HCT116 (cell line): ENCODE measurements at regions not wholly inside any gene's neighbourhood (a gene's known extent, or its start where the extent isn't known, plus 50 kb on each side); places are given as distances from the start of the nearest gene placed in this dataset.

Experiments
- ATAC-seq: fragments of 200-7000 bp; cut with Tn5 transposase; 2 replicates; pipeline ENCODE4 v1.9.1; 2020; ENCODE audit warnings: mild to moderate bottlenecking, moderate library complexity
- BruUV-seq: library from RNA; stranded (reverse); fragments of 400-500 nt; replicated peaks from 2 replicates; lab custom pipeline; 2021; lab: Mats Ljungman, UMichigan
- CTCF ChIA-PET: fragments of 300-600 bp; sonication (Branson Sonifier 250); formaldehyde crosslinking; loops from one replicate; lab custom pipeline; 2021; ENCODE audit warnings: antibody characterized with exemption; lab: Charles Lee
- POLR2A ChIA-PET: fragments of 300-600, 350-600 bp; sonication (Branson Sonifier 250); formaldehyde crosslinking; loops from one replicate; lab custom pipeline; 2021; ENCODE audit warnings: antibody characterized with exemption; lab: Charles Lee
- RAD21 ChIA-PET, 2 experiments: fragments of 300-600 bp; sonication (Branson Sonifier 250); formaldehyde crosslinking; loops; one replicate each; lab custom pipeline; 2023; ENCODE audit warnings: low total read pairs in 2 of 2; ENCODE audit not compliant: uncharacterized antibody in 2 of 2, unreplicated experiment in 2 of 2, low non-redundant PET in 1 of 2; lab: Charles Lee
- DNase-seq: peaks from one replicate; pipeline ENCODE4 v3.0.0-alpha.2; 2010; ENCODE audit warnings: low read depth, low spot score
- H2AFZ ChIP-seq: fragments of 200-600 bp; shearing (Covaris generic), sonication (generic); 2 replicates; pipeline ENCODE4 v1.6.1; 2017; ENCODE audit warnings: low read depth, mixed run types, mixed read lengths, antibody characterized with exemption, low read length; ENCODE audit not compliant: poor library complexity, severe bottlenecking
- H3K27ac ChIP-seq: 2 replicates; pipeline ENCODE4 v1.5.1; 2012; ENCODE audit warnings: low read depth, low read length
- H3K27me3 ChIP-seq: fragments of 200-600 bp; sonication (generic); 2 replicates; pipeline ENCODE4 v1.6.1; 2016; ENCODE audit warnings: mixed run types, low read length, mixed read lengths; ENCODE audit not compliant: insufficient read depth
- H3K36me3 ChIP-seq, 2 experiments: fragments of 200-500 bp in 1 of 2; fragments of 200-600 bp in 1 of 2; sonication (Bioruptor generic) in 1 of 2; sonication (generic) in 1 of 2; 2 replicates each; pipeline versions ENCODE4 v1.5.1 to v1.6.1; 2014 to 2016; ENCODE audit warnings: low read length in 2 of 2, inconsistent platforms in 1 of 2, mixed read lengths in 1 of 2, mixed run types in 1 of 2; ENCODE audit not compliant: insufficient read depth in 2 of 2, control insufficient read depth in 1 of 2
- H3K4me1 ChIP-seq, 2 experiments: fragments of 200-600 bp in 1 of 2; sonication (generic) in 1 of 2; 2 replicates each; pipeline versions ENCODE4 v1.5.1 to v1.6.1; 2012 to 2017; ENCODE audit warnings: low read length in 2 of 2, inconsistent platforms in 1 of 2, mild to moderate bottlenecking in 1 of 2, mixed read lengths in 1 of 2, mixed run types in 1 of 2, moderate library complexity in 1 of 2; ENCODE audit not compliant: insufficient read depth in 2 of 2, control insufficient read depth in 1 of 2
- H3K4me2 ChIP-seq: fragments of 200-600 bp; sonication (generic); 2 replicates; pipeline ENCODE4 v1.6.1; 2017; ENCODE audit warnings: mixed run types, low read length, mixed read lengths
- H3K4me3 ChIP-seq, 2 experiments: fragments of 200-600 bp in 1 of 2; sonication (generic) in 1 of 2; replicated peaks in 1 of 2; 2 replicates each; pipeline ENCODE4 v1.5.1; 2011 to 2016; ENCODE audit warnings: low read length in 2 of 2, control low read depth in 1 of 2, low read depth in 1 of 2, mild to moderate bottlenecking in 1 of 2, mixed read lengths in 1 of 2, mixed run types in 1 of 2
- H3K79me2 ChIP-seq: fragments of 200-600 bp; sonication (generic); 2 replicates; pipeline ENCODE4 v1.6.1; 2017; ENCODE audit warnings: mild to moderate bottlenecking, mixed run types, low read length, moderate library complexity, mixed read lengths; ENCODE audit not compliant: insufficient read depth
- H3K9ac ChIP-seq: fragments of 200-600 bp; sonication (generic); 2 replicates; pipeline ENCODE4 v1.6.1; 2016; ENCODE audit warnings: low read length, mixed read lengths
- H3K9me2 ChIP-seq: fragments of 200-600 bp; sonication (generic), shearing (Covaris generic); 2 replicates; pipeline ENCODE4 v1.6.1; 2017; ENCODE audit warnings: mixed run types, mild to moderate bottlenecking, moderate library complexity; ENCODE audit not compliant: insufficient read depth
- H3K9me3 ChIP-seq, 2 experiments: fragments of 200-500 bp in 1 of 2; fragments of 200-600 bp in 1 of 2; sonication (Bioruptor generic) in 1 of 2; sonication (generic) in 1 of 2; 2 replicates each; pipeline ENCODE4 v1.6.1; 2014 to 2017; ENCODE audit warnings: low read length in 2 of 2, mixed read lengths in 2 of 2, inconsistent platforms in 1 of 2, low read depth in 1 of 2, mild to moderate bottlenecking in 1 of 2, mixed run types in 1 of 2, moderate library complexity in 1 of 2; ENCODE audit not compliant: control insufficient read depth in 1 of 2, insufficient read depth in 1 of 2
- H4K20me1 ChIP-seq: fragments of 200-600 bp; sonication (generic), shearing (Covaris generic); 2 replicates; pipeline ENCODE4 v1.6.1; 2017; ENCODE audit warnings: mixed run types, mild to moderate bottlenecking, moderate library complexity; ENCODE audit not compliant: insufficient read depth
- CBX3 ChIP-seq: IDR thresholded peaks from 2 replicates; pipeline ENCODE4 v1.6.1; 2012; ENCODE audit warnings: low read depth
- CEBPB ChIP-seq: IDR thresholded peaks from 2 replicates; pipeline ENCODE4 v1.6.1; 2012; ENCODE audit warnings: low read depth
- EGR1 ChIP-seq: IDR thresholded peaks from 2 replicates; pipeline ENCODE4 v1.6.1; 2012; ENCODE audit warnings: low read depth
- FOSL1 ChIP-seq: IDR thresholded peaks from 2 replicates; pipeline ENCODE4 v1.6.1; 2012; ENCODE audit warnings: low read depth
- POLR2A ChIP-seq: IDR thresholded peaks from 2 replicates; pipeline ENCODE4 v1.7.0; 2011; ENCODE audit warnings: borderline replicate concordance; ENCODE audit not compliant: insufficient read depth, insufficient read length; ENCODE audit errors: extremely low read depth
- RAD21 ChIP-seq: IDR thresholded peaks from 2 replicates; pipeline ENCODE4 v1.6.1; 2012; ENCODE audit warnings: low read depth, mild to moderate bottlenecking
- SIN3A ChIP-seq: IDR thresholded peaks from 2 replicates; pipeline ENCODE4 v1.6.1; 2012; ENCODE audit warnings: low read depth
- SP1 ChIP-seq: IDR thresholded peaks from 2 replicates; pipeline ENCODE4 v1.6.1; 2012; ENCODE audit warnings: low read depth
- TCF7L2 ChIP-seq: IDR thresholded peaks from 2 replicates; pipeline ENCODE4 v1.7.0; 2011; ENCODE audit warnings: borderline replicate concordance, inconsistent platforms; ENCODE audit not compliant: insufficient read depth, insufficient read length; ENCODE audit errors: extremely low read depth
- YY1 ChIP-seq: IDR thresholded peaks from 2 replicates; pipeline ENCODE4 v1.6.1; 2011; ENCODE audit warnings: low read length, low read depth, moderate library complexity, mild to moderate bottlenecking; ENCODE audit not compliant: insufficient replicate concordance; ENCODE audit errors: extremely low read depth
- intact Hi-C: fragments of 100-400 bp; cut with micrococcal nuclease; formaldehyde crosslinking; loops from 2 replicates; pipeline ENCODE4 v1.10.0; 2022
- TF ChIP-seq, protein P1 (sequence below): IDR thresholded peaks from 2 replicates; pipeline ENCODE4 v1.6.1; 2012; ENCODE audit warnings: low read depth
- TF ChIP-seq, protein P2 (sequence below): IDR thresholded peaks from 2 replicates; pipeline ENCODE4 v1.6.1; 2012

DNA sequence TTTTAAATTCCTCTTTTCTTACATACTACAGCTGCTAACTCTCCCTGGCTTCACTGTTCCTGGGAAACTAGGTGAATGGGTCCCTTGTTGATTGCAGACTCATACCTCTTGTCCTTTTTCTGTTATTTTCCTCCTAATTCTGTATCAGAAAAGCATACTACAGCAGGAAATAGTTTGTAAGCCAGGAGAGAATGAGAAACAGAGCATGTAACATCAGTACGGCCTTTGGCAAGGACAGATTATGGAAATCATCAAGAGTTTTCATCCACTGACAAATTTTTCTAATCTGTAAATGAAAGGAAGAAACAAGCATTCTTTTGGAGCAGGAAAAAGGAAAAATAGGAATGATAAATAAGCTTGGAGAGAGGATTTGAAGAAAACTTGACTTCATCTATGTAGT, 239.2 kb downstream of the ANTXR2 start:
- Histone ChIP-seq H3K9me2 (no peaks in the 10 kb centered on the region), H3K9ac (no peak overlapping the region), H3K36me3 (no peaks in the 10 kb centered on the region), H3K27ac (no peak overlapping the region), H3K4me1 (no peaks in the 10 kb centered on the region), H3K27me3 (no peaks in the 10 kb centered on the region), H3K4me3 (no peak overlapping the region), H3K79me2 (no peaks in the 10 kb centered on the region), H4K20me1 (no peaks in the 10 kb centered on the region), H3K4me2 (no peak overlapping the region), H3K9me3 (no peaks in the 10 kb centered on the region), H2AFZ (no peak overlapping the region)
- DNase-seq (no peak), ATAC-seq (no peak)
- TF ChIP-seq SIN3A, result no peak
- no peak for TF ChIP-seq FOSL1
- TF ChIP-seq, protein P1, sequence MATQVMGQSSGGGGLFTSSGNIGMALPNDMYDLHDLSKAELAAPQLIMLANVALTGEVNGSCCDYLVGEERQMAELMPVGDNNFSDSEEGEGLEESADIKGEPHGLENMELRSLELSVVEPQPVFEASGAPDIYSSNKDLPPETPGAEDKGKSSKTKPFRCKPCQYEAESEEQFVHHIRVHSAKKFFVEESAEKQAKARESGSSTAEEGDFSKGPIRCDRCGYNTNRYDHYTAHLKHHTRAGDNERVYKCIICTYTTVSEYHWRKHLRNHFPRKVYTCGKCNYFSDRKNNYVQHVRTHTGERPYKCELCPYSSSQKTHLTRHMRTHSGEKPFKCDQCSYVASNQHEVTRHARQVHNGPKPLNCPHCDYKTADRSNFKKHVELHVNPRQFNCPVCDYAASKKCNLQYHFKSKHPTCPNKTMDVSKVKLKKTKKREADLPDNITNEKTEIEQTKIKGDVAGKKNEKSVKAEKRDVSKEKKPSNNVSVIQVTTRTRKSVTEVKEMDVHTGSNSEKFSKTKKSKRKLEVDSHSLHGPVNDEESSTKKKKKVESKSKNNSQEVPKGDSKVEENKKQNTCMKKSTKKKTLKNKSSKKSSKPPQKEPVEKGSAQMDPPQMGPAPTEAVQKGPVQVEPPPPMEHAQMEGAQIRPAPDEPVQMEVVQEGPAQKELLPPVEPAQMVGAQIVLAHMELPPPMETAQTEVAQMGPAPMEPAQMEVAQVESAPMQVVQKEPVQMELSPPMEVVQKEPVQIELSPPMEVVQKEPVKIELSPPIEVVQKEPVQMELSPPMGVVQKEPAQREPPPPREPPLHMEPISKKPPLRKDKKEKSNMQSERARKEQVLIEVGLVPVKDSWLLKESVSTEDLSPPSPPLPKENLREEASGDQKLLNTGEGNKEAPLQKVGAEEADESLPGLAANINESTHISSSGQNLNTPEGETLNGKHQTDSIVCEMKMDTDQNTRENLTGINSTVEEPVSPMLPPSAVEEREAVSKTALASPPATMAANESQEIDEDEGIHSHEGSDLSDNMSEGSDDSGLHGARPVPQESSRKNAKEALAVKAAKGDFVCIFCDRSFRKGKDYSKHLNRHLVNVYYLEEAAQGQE, result no peak
- RAD21 ChIA-PET, result no interaction called here
- CTCF ChIA-PET, result no interaction called here
- BruUV-seq, result no TSS peak
- POLR2A ChIA-PET, result interaction anchor here (0.5 kb wide), 1 partner anchor 362 kb away, joined by 3 read pairs; no protein-coding TSS in a partner anchor
- intact Hi-C loops, result no loop called here

DNA sequence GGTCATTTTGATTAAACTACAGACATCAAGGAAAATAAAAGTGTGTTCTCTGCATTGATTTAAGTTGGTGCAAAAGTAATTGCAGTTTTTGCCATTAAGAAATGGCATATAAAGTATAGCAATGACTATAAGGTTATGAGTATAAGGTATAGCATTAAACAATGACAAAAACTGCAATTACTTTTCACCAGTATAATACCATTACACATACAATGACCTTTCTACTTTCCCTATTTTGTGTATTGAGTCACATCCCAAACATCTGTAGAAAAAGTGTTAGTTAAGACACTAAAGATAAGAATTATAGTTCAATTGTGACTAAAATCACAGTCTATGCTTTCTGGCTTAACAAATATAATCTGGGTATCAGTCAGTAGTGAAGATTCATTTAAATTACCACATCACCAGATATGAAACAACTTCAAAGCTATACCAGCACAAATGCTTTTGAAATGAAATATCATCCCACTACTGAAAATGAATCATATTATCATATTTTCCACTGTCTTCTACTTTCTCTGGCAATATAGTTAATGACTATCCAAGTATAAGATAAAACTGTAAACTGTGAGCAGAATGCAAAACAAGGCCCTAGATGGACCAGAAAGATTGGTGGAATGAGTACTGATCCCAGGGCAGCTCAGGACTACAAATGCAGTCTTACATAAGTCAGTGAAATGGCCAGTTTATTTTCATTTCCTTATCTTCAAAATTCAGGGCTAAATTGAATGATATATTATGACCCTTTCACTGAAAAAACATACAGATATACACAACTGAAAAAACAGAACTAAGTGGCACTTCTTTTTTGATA, 241.1 kb downstream of the ANTXR2 start:
- no peaks in the 10 kb centered on the region for H3K9me3 ChIP-seq
- no peaks in the 10 kb centered on the region for H3K4me1 ChIP-seq
- ChIA-PET RAD21 (no interaction called here), POLR2A (no interaction called here), CTCF (no interaction called here)
- no peaks in the 10 kb centered on the region for H3K27me3 ChIP-seq
- H3K27ac ChIP-seq, result no peak overlapping the region
- no peak overlapping the region for H3K4me2 ChIP-seq
- no peaks in the 10 kb centered on the region for H3K9me2 ChIP-seq
- TF ChIP-seq YY1 (no peak), CBX3 (no peak), EGR1 (no peak), POLR2A (no peak), TCF7L2 (no peak), SP1 (no peak), RAD21 (no peak), CEBPB (no peak)
- TF ChIP-seq, protein P2, sequence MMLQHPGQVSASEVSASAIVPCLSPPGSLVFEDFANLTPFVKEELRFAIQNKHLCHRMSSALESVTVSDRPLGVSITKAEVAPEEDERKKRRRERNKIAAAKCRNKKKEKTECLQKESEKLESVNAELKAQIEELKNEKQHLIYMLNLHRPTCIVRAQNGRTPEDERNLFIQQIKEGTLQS, result no peak
- intact Hi-C loops, result no loop called here
- no TSS peak for BruUV-seq
- no peaks in the 10 kb centered on the region for H3K36me3 ChIP-seq
- no peak overlapping the region for H2AFZ ChIP-seq
- ATAC-seq (no peak), DNase-seq (no peak)
- no peaks in the 10 kb centered on the region for H4K20me1 ChIP-seq
- H3K9ac ChIP-seq, result no peak overlapping the region
- no peak overlapping the region for H3K4me3 ChIP-seq
- H3K79me2 ChIP-seq, result no peaks in the 10 kb centered on the region
